Astrocyte of the cerebellum (primary cell): ENCODE measurements at regions not wholly inside any gene's neighbourhood (a gene's known extent, or its start where the extent isn't known, plus 50 kb on each side); places are given as distances from the start of the nearest gene placed in this dataset.

ENCODE experiments used
- DNase-seq: peaks from one replicate; pipeline ENCODE4 v3.0.0-alpha.2; 2011; ENCODE audit warnings: low read depth
- H3K4me3 ChIP-seq: 2 replicates; pipeline ENCODE4 v1.5.1; 2011; ENCODE audit warnings: mild to moderate bottlenecking, low read depth, low read length, moderate library complexity
- in situ Hi-C: cut with HindIII; loops from 2 replicates; pipeline ENCODE4 v1.10.0; 2017; ENCODE audit warnings: low sequenced_read_pairs
- TF ChIP-seq, protein P1 (sequence below): IDR thresholded peaks from 2 replicates; pipeline ENCODE4 v1.5.1; 2012; ENCODE audit warnings: low read length, low read depth, moderate library complexity, mild to moderate bottlenecking; ENCODE audit errors: missing control alignments

DNA sequence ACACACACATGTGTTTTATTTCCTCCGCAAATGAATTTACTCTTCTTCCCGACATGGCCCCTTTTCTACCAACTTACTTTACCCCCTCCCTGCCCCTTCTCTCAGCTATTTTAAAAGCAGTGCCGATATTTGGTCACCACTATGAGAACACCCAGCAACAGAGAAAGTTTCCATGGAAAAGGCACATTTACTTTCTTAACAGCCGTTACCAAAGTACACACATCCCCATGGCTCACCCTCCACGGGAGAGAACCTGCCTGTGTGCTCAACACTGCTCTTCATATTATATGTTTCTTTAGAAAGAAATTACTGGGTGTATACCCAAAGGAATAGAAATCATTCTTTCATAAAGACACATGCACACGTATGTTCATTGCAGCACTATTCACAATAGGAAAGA lies 714.4 kb downstream of the DCDC2C start:
- TF ChIP-seq, protein P1, sequence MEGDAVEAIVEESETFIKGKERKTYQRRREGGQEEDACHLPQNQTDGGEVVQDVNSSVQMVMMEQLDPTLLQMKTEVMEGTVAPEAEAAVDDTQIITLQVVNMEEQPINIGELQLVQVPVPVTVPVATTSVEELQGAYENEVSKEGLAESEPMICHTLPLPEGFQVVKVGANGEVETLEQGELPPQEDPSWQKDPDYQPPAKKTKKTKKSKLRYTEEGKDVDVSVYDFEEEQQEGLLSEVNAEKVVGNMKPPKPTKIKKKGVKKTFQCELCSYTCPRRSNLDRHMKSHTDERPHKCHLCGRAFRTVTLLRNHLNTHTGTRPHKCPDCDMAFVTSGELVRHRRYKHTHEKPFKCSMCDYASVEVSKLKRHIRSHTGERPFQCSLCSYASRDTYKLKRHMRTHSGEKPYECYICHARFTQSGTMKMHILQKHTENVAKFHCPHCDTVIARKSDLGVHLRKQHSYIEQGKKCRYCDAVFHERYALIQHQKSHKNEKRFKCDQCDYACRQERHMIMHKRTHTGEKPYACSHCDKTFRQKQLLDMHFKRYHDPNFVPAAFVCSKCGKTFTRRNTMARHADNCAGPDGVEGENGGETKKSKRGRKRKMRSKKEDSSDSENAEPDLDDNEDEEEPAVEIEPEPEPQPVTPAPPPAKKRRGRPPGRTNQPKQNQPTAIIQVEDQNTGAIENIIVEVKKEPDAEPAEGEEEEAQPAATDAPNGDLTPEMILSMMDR, result no peak
- in situ Hi-C loops, result no loop called here
- no peak overlapping the region for H3K4me3 ChIP-seq
- no peak for DNase-seq

DNA sequence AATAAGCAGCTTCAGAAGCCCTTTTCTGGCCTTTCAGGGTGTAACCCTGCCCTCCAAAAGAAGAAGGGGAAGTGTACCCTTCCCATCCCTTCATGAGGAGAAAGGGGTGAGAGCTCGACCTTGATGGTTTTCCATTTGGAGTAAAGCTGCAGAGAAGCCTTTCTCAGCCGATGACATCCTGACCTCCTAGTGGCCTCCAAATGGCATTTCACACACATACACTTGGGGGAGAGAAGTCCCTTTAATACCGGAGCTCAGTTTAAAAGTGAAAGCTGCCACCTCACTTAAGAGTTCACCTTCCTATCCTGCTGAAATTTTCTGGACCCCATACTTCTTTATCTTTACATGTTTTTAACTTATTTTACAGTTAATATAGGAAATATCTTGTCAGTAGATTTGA lies 716.7 kb downstream of the DCDC2C start:
- TF ChIP-seq, protein P1, result no peak
- no peak for DNase-seq
- H3K4me3 ChIP-seq, result no peak overlapping the region
- in situ Hi-C loops, result no loop called here

DNA sequence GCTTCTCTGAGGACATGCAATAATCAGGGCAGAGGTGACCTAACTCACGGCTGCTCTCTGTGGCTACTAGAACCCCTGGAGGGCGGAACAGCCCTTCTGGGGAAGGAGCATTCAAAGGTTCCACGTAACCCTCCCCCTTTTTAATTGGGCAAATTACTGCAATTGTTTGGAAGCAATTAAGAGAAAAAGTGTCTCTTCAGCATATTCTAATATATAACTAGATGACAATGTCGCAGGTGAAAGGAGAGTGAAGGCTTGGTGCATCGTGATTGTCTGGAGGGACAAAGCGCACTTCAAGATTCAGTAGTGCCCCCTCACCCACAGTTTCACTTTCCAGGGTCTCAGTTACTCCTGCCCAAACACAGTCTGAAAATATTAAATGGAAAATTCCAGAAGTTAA lies 720.8 kb downstream of the DCDC2C start:
- no peak overlapping the region for H3K4me3 ChIP-seq
- in situ Hi-C loops, result no loop called here
- TF ChIP-seq, protein P1, result no peak
- no peak for DNase-seq

DNA sequence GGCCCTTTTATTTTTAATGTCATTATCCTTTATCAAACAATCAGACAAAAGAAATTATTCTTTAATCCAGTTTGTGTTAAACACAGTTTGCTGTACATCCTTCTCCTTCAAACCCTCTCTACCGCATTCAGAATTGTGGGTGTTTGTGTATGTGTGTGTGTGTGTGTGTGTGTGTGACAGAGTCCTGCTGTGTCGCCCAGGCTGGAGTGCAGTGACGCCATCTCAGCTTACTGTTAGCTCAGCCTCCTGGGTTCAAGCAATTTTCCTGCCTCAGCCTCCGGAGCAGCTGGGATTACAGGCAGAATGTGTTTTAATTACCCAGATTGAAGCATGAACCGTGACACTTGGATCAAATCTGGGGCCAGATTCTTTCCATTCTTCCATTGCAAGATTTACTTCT lies 723.7 kb downstream of the DCDC2C start:
- TF ChIP-seq, protein P1, result no peak
- in situ Hi-C loops, result no loop called here

DNA sequence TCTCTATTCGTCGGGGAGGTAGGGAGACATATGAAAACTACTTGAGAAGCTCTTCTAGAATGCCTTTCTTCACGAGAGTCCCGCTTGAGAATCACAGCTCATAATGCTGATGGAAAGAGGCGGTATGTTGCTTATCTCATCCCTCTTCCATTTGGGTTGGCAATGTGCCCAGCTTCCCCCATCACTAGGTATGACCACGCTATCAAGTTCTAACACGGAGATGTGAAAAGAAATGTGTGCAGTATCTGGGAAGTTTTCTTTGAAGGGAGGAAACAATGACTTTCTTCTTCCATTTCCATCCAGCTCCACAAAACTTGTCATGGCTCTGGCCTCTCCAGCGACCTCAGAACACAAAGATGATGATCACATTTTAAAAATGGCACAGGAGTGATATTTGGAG lies 742.4 kb downstream of the DCDC2C start:
- no peak overlapping the region for H3K4me3 ChIP-seq
- no peak for DNase-seq
- TF ChIP-seq, protein P1, result no peak
- in situ Hi-C loops, result no loop called here

More for the DNA sequence above, 723.7 kb downstream of the DCDC2C start:
- H3K4me3 ChIP-seq, result no peak overlapping the region
- no peak for DNase-seq

DNA sequence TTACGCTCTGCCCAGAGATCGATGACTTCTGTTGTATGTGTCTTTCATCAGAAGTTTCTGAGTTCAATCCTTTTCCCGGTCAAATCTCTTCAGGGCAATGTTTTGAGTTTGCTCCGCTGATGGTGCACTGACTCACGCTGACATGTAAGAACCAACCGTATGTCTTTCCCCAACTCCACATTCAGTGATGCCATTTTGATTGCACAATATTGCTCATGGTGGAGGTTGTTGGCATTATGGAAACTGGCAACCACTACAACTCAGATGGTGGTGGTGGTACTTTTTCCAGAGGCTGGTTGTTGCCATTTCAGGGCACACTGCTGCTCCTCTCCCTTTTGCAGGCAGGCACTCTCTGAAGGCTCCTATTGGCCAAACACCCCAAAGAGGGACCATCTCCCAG lies 751.5 kb downstream of the DCDC2C start:
- TF ChIP-seq, protein P1, result no peak
- H3K4me3 ChIP-seq, result no peak overlapping the region
- in situ Hi-C loops, result no loop called here
- no peak for DNase-seq
